Stimulated activated CD4-positive, alpha-beta T cell treated with anti-CD3 and anti-CD28 coated beads, Interleukin-12 subunit alpha, Interleukin-12 subunit beta, amount 100 ng/mL, for 24 hours (primary cell): ENCODE measurements at regions not wholly inside any gene's neighbourhood (a gene's known extent, or its start where the extent isn't known, plus 50 kb on each side); places are given as distances from the start of the nearest gene placed in this dataset.
"Not testable (repeated sequence)": the region's sequence is repeated elsewhere in the genome, so short reads cannot be mapped to it uniquely, and the experiment has no call there.

Source experiments
- DNase-seq, 2 experiments: peaks; one replicate each; pipeline ENCODE4 v3.0.0-alpha.2; 2020; ENCODE audit warnings: low read depth in 2 of 2

DNA sequence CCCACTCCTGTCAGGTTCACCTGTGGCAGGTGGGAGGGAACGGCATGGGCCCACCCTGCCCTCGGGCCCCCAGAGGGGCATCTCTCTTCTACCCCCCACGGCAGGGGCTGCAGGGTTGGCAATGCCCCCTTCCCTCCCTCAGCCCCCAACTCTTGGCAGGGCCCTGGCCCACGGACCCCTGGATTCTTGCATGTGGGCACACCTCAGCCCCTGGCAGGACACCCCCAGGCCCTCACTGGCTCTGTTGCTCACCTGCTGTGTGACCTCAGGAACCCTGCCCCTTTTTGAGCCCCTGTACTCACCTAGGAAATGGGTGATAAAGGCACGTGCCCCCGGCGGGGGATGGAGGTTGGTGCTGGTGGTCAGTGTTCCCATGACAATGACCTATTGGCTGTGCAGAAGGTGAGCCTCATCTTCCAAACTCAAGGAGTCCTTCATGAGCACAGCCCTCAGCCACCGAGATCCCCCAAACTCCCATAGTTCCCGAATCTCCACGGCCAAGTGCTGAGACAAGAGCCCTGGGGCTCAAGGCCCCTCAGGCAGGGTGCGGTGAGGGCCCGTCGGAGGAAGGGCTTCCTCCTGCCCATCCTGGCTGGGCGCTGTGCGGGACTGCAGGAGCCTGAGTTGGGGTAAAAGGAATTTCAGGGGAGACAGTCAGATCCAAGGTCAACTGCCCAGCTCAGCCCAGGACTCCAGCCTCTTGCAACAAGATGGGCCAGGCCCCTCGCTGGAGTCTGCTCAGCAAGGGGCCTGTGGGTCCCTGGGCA is 198.2 kb downstream of the IGLL1 start:
- no peak for DNase-seq

DNA sequence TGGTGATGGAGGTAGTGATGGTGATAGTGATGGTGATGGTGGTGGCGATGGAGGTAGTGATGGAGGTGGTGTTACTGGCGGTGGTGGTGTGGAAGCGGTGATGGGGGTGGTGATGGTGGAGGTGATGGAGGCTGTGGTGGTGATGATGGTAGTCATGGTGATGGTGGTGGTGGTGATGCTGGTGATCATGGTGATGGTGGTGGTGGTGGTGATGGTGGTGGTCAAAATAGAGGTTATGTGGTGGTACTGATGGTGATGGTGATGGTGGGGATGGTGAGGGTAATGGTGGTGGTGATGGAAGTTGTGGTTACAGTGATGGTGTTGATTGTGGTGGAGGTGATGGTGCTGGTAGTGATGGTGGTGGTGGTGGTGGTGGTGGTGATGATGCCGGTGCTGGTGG is 199.2 kb downstream of the IGLL1 start:
- no peak for DNase-seq

DNA sequence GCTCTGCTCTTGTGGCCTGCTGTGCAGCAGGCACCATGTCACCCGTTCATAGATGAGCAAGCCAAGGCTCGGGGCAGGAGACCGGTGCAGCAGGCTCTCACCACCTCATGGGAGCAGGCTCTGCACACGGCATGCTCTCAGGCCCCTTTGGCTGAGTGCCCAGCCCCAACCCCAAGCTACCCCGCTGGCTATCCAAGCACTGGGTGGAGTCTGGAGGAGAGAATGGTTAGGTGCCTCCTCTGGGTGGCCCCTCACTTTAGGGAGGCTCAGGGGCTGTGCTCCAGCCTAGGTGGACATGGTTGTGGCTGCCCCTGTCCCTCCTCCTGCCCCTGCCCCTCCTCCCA is 199.9 kb downstream of the IGLL1 start:
- no peak for DNase-seq

DNA sequence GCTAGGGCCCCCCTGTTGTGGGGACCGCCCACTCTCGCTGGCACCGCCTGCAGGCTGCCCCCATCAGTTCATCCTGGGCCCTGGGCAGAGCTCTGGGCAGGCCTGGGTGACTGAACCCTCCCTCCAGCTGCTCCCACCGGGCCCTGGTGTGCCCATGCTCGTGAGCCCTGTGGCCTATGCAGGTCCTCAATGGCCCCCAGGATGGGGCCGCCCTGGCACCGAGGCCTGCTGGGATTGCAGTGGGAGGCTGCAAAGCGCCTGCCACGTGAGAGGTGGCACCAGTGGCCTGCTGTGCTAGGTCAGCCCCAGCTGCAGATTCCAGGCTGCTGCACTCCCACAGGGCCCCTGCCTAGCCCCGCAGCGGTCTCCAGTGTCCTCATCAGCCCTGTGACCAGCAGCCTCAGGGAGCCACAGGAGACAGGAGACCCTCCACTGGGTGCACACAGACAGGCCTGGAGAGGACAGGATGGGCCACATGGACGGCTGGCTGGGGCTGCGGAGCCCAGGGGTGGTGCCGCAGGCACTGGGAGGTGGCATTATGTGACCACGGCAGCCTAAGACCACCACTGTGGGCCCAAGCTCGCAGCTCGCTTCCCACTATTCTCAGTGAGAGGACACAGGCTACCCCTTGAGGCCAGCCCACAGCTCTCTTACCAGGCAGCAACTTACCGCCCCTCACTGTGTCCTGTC is 199.4 kb downstream of the BCR start:
- not testable (repeated sequence) for DNase-seq

DNA sequence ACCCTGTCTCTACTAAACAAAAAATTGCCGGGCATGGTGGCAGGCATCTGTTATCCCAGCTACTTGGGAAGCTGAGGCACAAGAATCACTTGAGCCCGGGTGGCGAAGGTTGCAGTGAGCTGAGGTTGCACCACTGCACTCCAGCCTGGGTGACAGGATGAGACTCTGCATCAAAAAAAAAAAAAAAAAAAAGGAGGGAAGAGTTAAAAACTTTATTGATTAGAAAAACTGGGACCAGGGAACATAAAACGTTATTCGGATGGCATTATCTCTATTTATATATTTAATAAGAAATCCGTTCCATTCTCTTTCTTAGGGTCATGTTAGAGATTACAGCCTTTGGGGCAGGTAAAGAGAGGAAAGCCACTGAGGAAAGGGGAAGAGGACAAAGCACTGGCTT is 197.5 kb downstream of the BCR start:
- no peak for DNase-seq

DNA sequence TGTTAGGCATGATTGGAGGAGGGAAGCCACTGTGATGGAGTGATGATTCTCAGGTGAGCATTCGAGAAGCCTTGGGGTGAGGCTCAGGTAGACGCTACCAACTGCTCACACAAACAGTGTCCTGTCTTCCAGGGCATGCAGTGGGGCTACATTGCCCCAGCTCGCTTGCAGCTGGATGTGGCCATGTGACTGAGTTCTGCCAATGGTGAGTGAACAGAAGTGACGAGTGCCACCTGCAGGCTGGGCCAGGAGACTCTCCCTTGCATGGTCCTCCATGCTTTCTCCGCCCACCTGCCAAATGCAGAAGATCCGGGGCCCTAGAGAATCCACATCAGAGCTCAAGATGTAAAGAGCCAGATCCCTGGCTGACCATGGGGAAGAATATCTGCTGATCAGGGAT is 195.9 kb downstream of the BCR start:
- DNase-seq, result peak in 1 of 2 experiments; percentile 18

DNA sequence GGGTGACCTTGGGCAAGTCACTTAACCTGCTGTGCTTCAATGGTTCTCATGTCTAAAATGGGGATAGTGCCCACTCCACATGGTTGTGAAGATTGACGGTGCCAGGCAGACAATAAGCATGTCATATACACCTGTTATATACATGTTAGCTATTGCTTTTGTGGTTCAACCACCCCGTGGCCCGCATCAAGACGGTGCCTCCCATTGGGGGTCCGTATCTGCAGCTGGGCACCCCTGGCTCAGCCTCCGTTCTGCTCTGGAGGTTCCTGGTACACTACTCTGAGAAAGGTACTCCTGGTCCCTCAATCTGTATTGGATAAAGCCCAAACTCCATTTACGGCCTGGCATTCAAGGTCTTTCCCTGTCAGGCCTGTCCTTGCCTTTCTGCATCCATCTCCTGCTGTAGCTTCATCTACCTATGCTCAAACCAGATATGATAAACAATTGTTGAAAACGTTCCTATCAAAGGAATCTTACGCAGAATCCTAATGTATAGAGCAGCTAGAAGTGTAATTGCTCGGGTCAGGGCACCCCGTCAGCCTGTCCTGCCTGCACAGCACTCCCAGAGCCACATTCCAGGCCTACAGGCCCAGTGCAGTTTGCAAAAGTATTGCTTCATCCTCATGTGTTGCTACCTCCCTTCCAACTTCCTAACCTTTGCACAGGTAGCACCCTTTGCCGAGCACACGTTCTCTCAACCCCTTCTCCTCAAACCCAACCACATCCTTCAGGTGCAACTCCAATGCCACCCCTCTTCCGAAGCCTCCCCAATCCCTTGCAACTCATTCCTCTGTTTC is 194.9 kb downstream of the BCR start:
- DNase-seq, result no peak

DNA sequence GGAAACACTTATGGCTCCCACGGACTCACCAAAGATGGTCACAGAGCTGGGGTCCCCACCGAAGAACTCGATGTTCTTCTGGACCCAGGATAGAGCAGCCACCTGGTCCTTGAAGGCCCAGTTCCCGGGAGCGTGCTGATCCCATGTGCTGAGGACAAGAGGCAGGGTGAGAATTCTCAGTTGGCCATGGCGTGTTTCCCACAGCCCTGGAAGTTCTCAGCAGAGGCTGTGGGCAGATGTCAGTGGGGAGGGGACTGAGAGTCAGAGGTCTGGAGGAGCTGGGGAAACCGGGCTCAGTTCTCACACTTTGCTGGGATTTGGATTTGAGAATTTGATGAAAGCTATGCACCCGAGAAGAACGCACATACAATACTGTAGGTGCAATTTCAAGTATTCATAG is 193.3 kb downstream of the BCR start:
- DNase-seq, result no peak

DNA sequence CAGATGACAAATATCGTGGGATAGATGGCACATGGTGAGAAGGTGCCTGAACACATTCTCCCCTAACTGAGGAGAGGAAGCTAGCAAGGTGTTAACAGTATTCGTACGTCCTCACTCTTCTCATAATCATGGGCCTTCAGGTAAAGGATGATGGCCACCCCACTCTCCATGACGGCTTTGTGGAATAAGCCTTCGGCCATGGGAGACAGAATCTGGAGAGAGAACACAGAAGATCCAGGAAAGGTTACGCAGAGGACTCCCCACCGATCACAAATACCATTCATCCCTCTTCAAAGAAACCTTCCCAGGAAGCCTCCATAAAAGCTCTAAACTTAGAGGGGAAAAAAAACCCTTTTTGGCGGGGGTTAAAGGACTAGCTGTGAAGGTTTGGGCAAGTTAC is 189.9 kb downstream of the BCR start:
- no peak for DNase-seq

DNA sequence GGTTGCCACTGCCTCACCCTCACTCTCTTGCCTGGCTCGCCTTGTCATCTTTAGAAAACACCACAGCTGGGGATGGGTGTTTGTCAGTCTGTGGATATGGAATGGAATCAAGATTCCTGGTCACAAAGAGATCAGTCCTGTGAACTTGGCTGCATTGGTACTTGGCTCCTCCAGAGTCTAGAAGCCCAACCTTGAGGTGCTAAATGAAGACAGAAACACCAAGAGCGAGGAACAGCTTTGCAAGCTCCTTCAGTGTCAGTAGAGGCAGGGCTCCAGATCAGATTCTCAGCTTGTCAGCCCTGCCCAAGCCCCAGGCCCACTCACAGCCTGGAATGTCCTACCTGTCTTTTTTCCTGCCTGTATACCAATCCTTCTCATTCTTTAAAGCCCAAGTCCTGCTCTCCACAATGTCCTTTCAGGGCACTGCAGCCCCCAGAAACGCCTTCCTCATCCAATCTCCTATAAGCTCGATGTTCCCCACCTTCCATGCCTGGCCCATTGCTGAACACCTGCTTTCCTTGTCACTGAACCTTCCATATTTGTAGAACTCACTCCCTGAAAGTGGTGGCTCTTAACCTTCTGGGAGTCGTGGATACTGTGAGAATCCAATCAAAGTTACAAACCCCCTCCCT is 188.9 kb downstream of the BCR start:
- no peak for DNase-seq
